Activated CD4-positive, CD25-positive, alpha-beta regulatory T cell treated with anti-CD3 and anti-CD28 coated beads, Interleukin-2, amount 50 U/mL, for 24 hours (primary cell): ENCODE measurements at regions not wholly inside any gene's neighbourhood (a gene's known extent, or its start where the extent isn't known, plus 50 kb on each side); places are given as distances from the start of the nearest gene placed in this dataset.
"Not testable (repeated sequence)": the region's sequence is repeated elsewhere in the genome, so short reads cannot be mapped to it uniquely, and the experiment has no call there.

Source experiments
- ATAC-seq, 2 donors: fragments of 150-1000 bp; cut with Tn5 transposase; one replicate each; pipeline ENCODE4 v1.10.0; 2021; ENCODE audit warnings: mild to moderate bottlenecking in 1 of 2, moderate library complexity in 1 of 2

DNA sequence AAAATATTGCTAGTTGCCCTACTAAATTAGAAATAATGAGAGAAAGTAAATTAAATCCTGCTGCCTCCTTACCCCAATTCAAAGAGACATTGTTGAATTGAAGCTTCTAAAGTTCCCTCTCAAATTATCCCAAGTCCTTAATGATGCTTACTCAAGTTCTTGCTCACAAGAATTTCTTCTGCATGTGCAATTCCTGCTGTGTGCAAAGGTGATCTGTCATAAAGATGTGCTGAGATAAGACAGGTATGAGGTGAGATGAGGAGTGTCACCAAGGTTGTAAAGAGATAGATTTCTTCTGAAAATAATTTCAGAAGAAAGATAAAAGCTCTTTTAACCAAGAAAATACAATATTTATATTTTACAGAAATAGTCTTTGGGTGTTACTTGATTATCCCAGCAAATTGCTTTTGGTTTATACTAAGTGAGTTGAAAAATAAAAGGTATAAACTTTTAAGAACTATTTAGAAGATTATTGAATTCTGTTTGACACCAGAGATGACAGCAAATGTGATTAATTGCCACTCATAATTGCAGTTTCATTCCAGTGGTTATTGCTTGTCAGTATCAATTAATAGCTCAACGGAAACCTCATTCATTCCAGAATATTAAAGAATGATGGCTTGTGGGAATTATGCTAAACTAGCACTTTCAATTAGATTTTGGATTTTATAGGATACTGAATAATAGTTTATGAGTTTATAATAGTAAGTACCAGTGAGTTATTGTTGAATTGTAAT is 674.3 kb downstream of the STK39 start:
- ATAC-seq: no peak

DNA sequence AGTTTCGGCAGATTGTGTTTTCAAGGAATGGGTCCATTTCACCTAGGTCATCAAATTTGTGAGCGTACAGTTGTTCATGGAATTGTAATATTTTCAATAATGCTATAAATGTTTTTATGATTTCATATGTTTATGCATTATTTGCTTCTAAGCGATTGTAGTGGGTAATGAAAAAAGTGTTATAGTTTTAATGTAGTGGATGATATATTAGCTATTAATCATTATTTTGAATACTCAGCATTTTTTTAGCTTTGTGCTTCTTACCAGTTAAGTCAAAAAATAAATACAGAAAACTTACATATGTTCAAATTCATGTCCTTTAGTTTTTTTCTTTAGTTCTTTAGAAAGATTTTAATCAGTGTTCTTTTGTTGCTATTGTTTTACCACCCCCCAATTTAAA is 677.0 kb downstream of the STK39 start:
- no peak for ATAC-seq

DNA sequence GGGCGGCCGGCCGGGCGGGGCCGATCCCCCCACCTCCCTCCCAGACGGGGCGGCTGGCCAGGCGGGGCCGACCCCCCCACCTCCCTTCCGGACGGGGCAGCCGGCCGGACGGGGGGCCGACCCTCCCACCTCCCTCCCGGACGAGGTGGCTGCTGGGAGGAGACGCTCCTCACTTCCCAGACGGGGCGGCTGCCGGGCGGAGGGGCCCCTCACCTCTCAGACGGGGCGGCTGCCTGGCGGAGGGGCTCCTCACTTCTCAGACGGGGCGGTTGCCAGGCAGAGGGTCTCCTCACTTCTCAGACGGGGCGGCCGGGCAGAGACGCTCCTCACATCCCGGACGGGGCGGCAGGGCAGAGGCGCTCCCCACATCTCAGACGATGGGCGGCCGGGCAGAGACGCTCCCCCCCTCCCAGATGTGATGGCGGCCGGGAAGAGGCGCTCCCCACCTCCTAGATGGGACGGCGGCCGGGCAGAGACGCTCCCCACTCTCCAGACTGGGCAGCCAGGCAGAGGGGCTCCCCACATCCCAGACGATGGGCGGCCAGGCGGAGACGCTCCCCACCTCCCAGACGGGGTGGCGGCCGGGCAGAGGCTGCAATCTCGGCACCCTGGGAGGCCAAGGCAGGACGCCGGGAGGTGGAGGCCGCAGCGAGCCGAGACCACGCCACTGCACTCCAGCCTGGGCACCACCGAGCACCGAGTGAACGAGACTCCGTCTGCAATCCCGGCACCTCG is 675.8 kb downstream of the XIRP2 start:
- not testable (repeated sequence) for ATAC-seq

DNA sequence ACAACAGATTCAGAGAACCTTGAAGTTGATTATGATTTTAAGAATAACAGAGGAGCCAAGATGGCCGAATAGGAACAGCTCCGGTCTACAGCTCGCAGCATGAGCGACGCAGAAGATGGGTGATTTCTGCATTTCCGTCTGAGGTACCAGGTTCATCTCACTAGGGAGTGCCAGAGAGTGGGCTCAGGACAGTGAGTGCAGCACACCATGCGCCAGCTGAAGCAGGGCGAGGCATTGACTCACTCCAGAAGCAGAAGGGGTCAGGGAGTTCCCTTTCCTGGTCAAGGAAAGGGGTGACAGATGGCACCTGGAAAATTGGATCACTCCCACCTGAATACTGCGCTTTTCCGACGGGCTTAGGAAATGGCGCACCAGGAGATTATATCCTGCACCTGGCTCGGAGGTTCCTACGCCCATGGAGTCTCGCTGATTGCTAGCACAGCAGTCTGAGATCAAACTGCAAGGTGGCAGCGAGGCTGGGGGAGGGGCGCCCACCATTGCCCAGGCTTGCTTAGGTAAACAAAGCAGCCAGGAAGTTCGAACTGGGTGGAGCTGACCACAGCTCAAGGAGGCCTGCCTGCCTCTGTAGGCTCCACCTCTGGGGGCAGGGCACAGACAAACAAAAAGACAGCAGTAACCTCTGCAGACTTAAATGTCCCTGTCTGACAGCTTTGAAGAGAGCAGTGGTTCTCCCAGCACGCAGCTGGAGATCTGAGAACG is 670.2 kb downstream of the XIRP2 start:
- ATAC-seq: not testable (repeated sequence)

DNA sequence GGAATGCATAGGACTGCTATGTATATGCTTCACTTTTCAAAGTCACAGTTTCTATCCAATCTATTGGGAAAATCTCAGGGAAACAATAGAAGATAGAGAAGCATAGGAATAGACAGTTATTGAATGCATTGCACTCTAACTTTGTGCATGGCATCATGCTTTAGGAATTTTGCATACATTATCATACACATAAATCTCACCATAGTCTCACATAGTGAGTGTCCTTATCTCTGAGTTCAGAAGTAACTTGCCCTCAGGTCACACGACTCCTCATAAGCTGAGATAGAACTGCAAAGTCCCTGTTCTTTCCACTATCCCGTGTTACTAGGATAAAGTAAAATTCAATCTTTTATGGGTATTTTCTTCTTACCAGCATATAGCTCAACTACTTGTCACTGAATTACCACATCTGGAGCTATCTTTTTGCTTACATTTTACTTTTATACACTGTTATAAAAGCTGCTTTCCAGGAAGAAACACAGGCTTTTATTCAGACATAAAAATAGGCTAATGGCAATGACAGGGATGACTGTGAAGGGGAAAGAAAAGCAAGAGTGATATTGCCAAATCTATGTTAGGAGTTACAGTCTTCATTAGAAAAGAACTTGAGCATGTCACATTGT is 666.9 kb downstream of the XIRP2 start:
- ATAC-seq: no peak

DNA sequence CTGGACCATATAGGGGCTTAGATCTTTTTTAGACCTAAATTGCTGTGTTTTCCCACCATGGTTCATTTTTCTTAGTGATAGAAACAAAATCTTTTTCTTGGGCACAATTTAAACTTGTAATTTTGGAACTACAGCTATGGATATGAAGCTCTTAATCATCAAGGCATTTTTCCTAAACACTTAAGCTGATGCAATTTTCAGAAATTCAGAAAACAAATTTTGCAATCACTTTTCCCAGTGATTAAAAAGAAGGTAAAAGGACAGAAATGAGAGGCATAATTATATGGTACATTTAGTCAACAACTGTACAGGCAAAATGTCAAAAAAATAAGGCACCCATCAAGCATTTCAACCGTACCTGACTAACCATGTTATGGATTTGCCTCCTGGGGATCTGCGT is 665.4 kb downstream of the XIRP2 start:
- ATAC-seq: no peak

DNA sequence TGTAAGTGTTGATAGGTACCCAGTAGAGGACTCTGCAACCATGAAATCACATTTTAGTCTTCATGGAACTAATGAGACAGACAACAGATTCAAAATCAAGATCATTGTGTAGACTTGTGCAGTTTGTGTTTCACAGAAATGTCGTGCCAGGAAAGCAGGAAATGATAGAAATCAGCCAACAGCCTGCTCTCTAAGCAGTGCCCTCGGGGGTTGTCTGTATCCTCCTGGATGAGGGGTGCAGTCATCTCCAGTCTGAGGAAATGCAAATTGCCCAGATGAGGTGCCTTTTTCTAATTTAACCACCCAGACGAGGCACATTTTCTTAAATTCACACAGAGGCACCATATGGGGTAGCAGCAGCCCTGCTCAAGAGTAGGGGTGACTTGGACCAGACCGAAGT is 663.1 kb downstream of the XIRP2 start:
- no peak for ATAC-seq

DNA sequence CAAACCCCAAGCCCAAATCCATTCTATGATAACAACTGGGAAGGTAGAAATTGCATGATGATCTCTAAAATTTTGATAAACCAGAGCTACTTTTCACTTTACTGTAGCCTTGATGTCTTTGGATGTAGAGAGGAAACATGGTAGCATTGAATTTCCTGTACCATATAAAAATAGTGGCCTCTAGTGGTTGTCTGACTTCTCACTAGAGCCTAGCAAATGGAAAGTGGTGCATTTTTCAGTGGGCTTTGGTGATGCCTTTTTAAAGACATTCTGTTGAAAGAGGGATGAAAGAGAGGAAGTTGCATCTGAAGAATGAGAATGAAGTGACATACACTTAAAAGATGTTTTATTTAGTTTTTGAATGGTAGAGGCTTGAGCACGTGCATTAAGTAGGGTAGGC is 662.2 kb downstream of the XIRP2 start:
- no peak for ATAC-seq

DNA sequence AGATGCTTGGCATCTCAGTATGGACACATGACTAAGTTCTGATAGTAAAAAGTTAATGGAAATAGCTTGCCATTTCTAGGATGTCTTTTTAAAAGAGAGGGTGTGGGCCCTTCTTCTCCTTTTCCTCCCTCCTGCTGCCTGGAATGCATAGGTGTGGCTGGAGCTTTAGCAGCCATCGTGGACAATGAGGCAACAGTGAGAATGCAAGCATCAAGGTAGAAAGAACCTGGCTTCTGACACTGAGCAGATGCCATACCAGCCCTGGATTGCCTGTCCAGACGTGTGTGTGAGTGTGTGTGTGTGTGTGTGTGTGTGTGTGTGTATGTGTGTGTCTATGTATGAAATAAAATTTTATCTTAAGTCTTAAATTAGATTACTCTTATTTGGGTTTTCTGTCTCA is 660.1 kb downstream of the XIRP2 start:
- ATAC-seq: no peak

DNA sequence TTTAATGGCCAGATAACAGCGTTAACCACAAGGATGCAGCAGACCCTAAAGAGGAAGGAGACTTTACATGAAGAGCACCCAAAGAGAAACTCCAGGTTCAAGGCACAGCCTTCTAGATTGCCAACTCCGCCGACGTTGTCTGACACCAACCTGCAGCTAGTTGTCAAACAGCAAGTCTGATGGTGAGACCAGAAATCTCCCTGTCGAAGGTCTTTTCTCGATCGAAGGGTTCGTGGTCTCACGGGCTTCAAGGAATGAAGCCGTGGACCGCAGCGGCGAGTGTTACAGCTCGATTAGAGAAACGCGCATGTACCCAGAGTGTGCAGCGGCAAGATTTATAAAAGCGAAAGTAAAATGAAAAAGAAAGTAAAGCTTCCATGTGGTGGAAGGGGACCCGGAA is 656.3 kb downstream of the XIRP2 start:
- ATAC-seq: no peak

DNA sequence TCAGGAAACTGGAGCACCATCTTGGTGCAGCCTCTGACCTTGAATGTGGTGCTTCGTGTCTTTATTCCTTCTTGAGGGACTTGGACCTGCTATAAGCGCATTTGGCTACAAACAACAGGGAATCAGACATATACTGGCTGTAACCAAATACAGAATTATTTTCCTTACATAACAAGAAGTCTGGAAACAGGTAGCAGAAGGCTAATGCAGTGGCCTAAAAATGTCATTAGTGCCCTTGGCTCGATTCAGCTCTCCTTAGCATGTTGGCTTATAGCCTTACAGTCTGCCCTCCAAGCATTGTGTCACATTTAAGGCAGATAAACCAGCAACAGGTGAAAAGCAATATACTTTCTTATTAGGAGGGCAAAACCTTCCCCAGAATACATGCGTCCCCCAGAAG is 655.4 kb downstream of the XIRP2 start:
- ATAC-seq: no peak

DNA sequence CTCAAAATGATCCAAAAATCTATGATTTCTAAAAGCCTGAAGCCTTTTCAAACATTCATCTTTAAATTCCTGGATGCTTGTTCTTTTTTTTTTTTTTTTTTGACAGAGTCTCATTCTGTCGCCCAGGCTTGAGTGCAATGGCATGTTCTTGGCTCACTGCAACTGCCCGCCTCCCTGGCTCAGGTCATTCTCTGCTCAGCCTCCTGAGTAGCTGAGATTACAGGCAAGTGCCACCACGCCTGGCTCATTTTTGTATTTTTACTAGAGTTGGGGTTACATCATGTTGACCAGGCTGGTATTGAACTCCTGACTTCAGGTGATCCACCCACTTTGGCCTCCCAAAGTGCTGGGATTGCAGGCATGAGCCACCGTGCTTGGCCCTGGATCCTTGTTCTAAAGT is 649.5 kb downstream of the XIRP2 start:
- ATAC-seq: no peak

DNA sequence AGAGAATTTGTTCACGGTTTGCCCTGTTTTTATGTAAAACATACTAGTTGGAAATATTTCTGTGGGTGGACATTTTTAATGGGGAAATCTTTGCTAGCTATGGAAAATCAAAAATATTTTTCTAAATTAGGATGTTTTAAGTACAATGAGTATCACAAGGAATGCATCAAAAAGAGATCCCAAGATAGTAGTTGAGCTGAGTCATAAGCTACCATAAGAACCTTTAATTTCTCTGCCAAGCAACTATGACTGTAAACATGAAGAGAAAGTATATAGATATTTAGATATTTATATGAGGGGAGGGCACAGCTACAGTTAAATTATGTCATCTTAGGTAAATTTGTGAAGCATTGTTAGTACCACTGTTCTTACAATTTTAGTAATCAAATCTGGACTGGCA is 646.2 kb downstream of the XIRP2 start:
- ATAC-seq: no peak

DNA sequence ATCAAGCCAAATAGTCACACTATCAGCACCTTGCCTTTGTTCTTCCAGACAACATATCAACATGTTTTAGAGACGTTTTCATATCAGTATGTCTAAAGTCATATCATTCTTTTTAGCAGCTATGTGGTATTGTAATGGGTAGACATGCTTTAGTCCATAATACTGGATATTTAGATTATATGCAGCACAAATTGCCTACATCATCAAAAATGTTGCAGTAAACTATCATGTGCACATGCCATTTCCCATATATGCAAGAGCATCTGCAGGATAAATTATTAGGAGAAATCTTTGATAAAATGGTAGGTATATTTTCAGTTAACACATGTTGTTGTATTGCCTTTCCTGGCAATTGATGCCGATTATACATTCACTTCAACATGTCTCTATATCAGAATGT is 636.5 kb downstream of the XIRP2 start:
- ATAC-seq: no peak

DNA sequence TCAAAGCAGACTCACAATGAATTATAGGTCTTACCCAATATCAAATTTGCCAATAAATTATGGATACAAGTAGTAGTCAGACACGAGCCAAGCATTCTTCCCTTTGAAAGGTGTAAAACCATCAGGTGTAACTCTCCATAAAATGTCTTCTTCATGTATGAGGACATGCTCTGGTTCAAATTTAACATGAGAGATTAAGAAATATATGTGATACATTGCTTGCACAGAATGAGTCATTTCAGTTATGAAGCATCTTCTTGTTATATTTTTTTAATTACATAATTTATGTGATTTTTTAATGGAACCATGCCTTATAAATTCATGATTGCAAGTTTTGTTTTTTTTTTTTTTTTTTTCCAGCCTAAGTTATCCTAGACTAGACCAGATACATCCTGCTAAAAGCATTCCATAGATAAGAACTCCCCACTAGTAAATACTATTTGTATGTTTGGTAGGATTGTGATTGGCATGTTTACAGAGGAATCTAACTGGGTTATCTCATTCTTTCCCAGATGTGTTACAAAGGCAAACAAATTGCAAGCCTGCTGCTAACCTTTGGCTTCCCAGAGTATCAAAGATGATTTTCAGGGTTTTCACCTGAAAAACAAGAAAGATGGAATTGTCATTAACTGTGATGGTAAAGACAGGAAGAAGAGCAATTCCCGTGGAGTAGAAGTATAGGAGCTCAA is 621.9 kb downstream of the XIRP2 start:
- no peak for ATAC-seq

DNA sequence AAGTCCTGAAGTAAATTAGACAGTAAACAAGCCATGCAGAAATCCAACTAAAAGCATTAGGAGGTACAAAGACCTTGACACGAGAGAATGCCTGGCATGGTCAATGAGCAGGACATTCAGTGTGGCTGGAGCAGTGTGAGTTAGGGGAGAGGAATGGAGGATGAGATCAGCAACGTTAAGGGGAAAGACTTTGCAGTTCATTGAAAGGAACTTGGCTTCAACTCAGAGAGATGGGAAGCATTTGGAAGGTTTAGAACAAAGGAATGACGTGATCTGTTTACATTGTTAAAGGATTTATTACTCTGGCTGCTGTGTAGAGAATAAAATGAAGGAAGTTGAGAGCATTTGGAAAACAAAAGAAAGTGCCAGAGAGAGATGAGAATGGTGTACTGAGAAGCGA is 621.3 kb downstream of the XIRP2 start:
- ATAC-seq: no peak

DNA sequence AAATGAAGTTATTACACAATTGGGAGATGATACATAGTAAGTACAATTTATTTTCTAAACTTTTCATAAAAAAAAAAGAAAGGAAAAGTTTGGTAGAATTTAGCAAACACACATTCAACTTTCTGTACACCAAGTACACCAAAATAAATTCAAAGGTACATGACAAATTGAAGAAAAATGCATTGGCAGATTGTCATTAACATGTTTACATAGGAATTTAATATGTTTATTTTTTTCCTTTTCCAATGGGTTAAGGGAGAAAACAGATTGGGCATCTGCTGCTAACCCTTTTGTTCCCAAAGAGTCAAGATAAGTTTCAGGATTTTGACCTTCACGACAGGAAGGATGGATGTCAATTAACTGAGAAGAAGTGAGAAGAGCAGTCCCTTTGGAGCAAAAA is 620.4 kb downstream of the XIRP2 start:
- no peak for ATAC-seq

DNA sequence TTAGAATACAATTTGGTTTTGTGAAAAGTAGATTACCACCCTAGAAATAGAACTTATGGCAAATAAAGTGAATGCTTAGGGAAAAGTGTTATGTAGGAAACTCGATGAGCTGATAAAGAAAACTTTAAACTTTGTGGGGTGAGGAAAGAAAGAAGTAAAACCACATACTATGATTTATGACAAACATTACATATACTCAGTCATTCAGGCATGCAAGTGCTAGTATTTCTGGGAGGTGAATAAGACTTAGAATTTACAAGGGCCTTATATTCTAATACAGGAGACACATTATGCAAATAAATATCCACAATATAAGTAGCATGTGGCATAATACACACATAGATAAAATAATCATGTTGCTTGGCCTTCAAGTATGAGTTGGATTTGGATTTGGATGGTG is 618.1 kb downstream of the XIRP2 start:
- no peak for ATAC-seq

DNA sequence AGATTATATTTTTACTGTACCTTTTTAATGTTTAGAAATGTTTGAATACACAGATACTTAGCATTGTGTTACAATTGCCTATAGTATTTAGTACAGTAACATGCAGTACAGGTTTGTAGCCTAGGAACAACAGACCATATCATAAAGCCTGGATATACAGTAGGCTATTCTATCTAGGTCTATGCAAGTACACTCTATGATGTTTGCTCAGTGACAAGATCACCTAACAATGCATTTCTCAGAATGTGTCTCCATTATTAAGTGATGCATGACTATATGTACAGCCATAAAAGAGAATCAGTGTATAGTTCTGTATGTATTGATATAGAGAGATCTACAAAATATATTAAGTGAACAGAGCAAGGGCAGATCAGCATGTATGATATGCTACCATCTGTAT is 616.4 kb downstream of the XIRP2 start:
- ATAC-seq: no peak

DNA sequence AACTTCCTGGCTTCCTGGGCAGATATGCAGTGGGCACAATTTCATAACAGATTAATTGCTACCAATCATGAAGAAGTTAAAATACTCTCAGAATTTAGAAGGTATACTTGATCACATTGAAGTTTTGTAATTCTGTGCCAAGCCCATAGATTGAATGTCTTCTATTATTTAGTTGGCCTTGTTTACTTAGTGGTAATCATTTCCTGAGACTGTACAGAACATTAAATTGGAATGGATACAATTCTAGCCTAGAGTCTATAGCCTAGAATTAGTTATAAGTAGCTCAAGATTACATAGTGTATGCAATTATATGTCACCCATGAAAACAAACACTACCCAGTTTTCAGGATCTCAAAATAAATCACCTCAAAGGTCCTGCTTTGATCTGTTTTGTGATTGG is 615.8 kb downstream of the XIRP2 start:
- ATAC-seq: no peak

DNA sequence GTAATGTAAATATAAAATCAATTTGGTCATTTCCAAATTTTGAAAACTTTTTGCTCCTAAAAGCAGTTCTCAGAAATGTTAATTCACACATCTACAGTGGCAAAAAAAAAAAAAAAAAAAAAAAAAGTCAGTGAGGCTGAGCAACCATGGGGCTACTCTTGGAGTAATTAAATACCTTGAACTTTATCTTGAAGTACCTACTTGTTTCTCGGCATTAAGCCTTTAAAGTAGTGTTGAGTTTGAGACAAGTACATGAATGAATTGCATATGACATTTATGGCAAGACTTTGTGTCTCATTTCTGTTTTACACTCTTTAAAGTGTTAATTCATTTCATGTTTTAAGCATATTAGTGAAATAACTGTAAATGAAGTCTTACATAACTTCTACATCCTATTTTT is 613.3 kb downstream of the XIRP2 start:
- ATAC-seq: no peak

DNA sequence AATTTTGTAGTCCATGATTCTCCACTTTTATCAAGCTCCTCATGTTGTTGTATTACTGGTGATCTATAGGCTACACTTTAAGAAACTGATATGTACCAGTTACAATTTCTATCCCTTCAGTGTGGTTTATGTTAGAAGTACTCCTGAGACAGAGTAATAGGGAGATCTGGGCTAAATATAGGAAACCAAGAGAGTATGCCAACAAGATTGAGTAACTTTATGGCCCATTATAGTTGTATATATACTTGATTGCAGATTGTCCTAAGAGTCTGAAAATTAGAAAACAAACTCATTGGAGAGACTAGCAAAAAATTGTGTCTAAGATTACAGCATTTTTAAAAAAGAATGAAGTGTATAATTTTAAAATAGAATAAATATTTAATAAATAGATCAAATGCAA is 605.6 kb downstream of the XIRP2 start:
- ATAC-seq: no peak

DNA sequence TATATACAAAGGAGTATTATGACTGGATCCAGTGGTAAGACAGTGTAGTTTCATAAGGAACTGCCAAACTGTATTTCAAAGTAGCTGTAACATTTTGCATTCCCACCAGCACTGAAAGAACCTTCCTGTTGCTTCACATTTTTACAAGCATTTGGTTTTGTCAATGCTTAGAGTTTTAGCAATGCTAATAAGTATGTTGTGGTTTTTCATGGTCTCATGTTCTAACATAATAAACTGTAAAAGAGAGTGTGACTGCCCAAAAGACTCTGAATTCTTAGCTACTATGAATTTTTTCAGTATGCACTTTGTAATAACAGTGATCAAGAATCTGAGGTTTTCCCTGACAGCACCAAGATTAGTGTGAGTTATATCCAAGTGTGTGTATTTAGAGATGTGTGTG is 604.2 kb downstream of the XIRP2 start:
- ATAC-seq: no peak
